ENCODE measurements at regions not wholly inside any gene's neighbourhood (a gene's known extent, or its start where the extent isn't known, plus 50 kb on each side); places are given as distances from the start of the nearest gene placed in this dataset.
"Not testable (repeated sequence)": the region's sequence is repeated elsewhere in the genome, so short reads cannot be mapped to it uniquely, and the experiment has no call there.

DNA sequence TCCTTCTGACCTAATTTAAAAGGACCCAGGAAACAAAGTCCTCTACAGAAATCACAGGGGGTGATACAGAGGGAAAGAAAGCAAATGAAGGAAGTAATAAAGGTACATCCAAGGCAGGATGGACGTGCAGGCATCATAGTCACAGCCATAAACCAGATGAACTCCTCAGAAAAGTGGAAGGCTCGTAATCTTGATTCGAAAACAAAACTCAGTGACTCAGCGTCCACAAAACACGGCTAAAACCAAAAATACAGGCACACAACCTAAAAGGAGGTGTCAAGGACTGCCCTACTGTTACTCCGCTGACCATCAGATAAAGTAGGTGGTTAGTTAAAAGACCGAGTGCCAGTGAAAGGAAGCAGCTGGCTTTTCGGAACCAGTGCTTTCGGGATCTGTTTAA is 81.5 kb downstream of the TRIM69 start:
- WGBS, 2 experiments (ENCODE audit: extremely low coverage in 1 of 2, insufficient coverage in 1 of 2, insufficient read length in 1 of 2, insufficient replicate concordance in 2 of 2, low coverage in 1 of 2, low lambda C conversion rate in 2 of 2, missing lambda C conversion rate in 1 of 2), result 71% methylated on average over 8 of the region's 9 CpGs; no CpG with 5 or more reads in 1 of the 2 experiments
- H3K18ac ChIP-seq (ENCODE audit: extremely low read depth, low read length); H3K27me3 ChIP-seq (replicated peaks in 1 of 4; ENCODE audit: control insufficient read depth in 3 of 4, extremely low read depth in 1 of 4, insufficient read depth in 3 of 4, low read length in 3 of 4); H2AK5ac ChIP-seq (ENCODE audit: low read depth, low read length); H2BK5ac ChIP-seq (ENCODE audit: low read depth, low read length); H3K79me2 ChIP-seq (ENCODE audit: control insufficient read depth in 1 of 2, insufficient read depth in 2 of 2, low read length in 2 of 2); H3K4me3 ChIP-seq (ENCODE audit: extremely low read depth in 1 of 4, insufficient read depth in 2 of 4, low read depth in 3 of 4, low read length in 4 of 4); POLR2A ChIA-PET (ENCODE audit: partially characterized antibody); H3K9me3 ChIP-seq (ENCODE audit: insufficient read depth in 2 of 2, low read depth in 1 of 2, low read length in 1 of 2); H3K4me2 ChIP-seq (ENCODE audit: insufficient read depth in 1 of 2, low read depth in 2 of 2, low read length in 2 of 2); H3K14ac ChIP-seq (ENCODE audit: insufficient read length); H2BK120ac ChIP-seq (replicated peaks; ENCODE audit: low read depth, low read length); FAIRE-seq; H2BK12ac ChIP-seq (ENCODE audit: low read depth, low read length); H2BK15ac ChIP-seq (ENCODE audit: low read length); H4K91ac ChIP-seq (replicated peaks; ENCODE audit: insufficient read length, low read length); H3K4ac ChIP-seq (replicated peaks; ENCODE audit: insufficient read length, low read depth, low read length); DNase-seq (ENCODE audit: low read depth in 1 of 2, low spot score in 2 of 2); H4K20me1 ChIP-seq (replicated peaks in 1 of 2; ENCODE audit: control insufficient read depth in 1 of 2, insufficient read depth in 2 of 2, low read length in 2 of 2); H3K23me2 ChIP-seq (ENCODE audit: low read depth, low read length); H2AFZ ChIP-seq (ENCODE audit: low read length); H3K56ac ChIP-seq (replicated peaks; ENCODE audit: insufficient read length, low read depth, low read length); H3K23ac ChIP-seq (ENCODE audit: insufficient read length); H3K36me3 ChIP-seq (ENCODE audit: control insufficient read depth in 2 of 4, insufficient read depth in 4 of 4, low read length in 3 of 4); H3K27ac ChIP-seq (ENCODE audit: low read depth, low read length); H3K4me1 ChIP-seq (replicated peaks in 1 of 4; ENCODE audit: control insufficient read depth in 3 of 4, insufficient read depth in 4 of 4, low read length in 3 of 4); H4K5ac ChIP-seq (ENCODE audit: insufficient read length, low read depth, low read length); H3K9ac ChIP-seq (replicated peaks in 1 of 4; ENCODE audit: extremely low read depth in 1 of 4, low read depth in 3 of 4, low read length in 3 of 4); H3K79me1 ChIP-seq (ENCODE audit: low read depth, low read length); H4K8ac ChIP-seq (ENCODE audit: extremely low read depth, insufficient read depth, low read length); CTCF ChIA-PET (ENCODE audit: partially characterized antibody); H2BK20ac ChIP-seq (ENCODE audit: low read length): not testable (repeated sequence)

DNA sequence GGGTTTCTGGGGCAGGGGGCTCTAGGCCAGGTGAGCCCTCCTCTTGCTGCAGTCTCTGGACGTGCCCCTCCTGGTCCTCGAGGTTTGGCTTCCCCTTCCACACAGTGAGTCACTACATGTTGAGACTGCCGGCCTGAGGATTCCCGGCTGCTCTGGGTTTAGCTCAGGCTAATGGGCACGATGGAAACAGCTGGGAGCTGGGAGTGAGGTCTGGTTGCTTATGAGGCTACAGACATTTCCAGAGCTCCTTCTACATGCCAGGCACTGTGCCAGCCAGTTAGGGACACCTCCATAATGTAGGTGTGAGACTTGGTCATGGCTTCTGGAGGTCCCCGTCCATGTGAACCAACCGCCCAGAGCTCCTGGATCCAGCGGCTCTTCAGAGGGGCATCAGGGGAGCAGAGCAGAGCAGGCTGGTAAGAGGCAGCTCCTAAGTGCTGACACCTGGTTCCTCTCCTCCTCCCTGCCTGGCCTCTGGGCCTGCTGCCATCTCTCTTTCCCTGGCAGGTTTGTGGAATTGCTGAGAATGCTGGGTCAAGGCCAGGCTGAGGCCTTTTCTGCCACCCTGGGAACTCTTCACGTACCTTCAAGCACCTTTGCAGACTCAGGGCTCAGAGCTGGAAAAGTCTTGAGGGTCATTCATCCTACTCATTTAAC is 83.1 kb downstream of the TRIM69 start:
- H3K4me3 ChIP-seq (ENCODE audit: extremely low read depth in 1 of 4, insufficient read depth in 2 of 4, low read depth in 3 of 4, low read length in 4 of 4); DNase-seq (ENCODE audit: low read depth in 1 of 2, low spot score in 2 of 2); H3K4ac ChIP-seq (replicated peaks; ENCODE audit: insufficient read length, low read depth, low read length); H3K18ac ChIP-seq (ENCODE audit: extremely low read depth, low read length); H2AFZ ChIP-seq (ENCODE audit: low read length); H4K20me1 ChIP-seq (replicated peaks in 1 of 2; ENCODE audit: control insufficient read depth in 1 of 2, insufficient read depth in 2 of 2, low read length in 2 of 2); H3K27me3 ChIP-seq (replicated peaks in 1 of 4; ENCODE audit: control insufficient read depth in 3 of 4, extremely low read depth in 1 of 4, insufficient read depth in 3 of 4, low read length in 3 of 4); H3K79me1 ChIP-seq (ENCODE audit: low read depth, low read length); H3K23me2 ChIP-seq (ENCODE audit: low read depth, low read length); H3K27ac ChIP-seq (ENCODE audit: low read depth, low read length); H2BK12ac ChIP-seq (ENCODE audit: low read depth, low read length); H2BK5ac ChIP-seq (ENCODE audit: low read depth, low read length); H3K36me3 ChIP-seq (ENCODE audit: control insufficient read depth in 2 of 4, insufficient read depth in 4 of 4, low read length in 3 of 4); H3K9me3 ChIP-seq (ENCODE audit: insufficient read depth in 2 of 2, low read depth in 1 of 2, low read length in 1 of 2); H4K5ac ChIP-seq (ENCODE audit: insufficient read length, low read depth, low read length); H3K9ac ChIP-seq (replicated peaks in 1 of 4; ENCODE audit: extremely low read depth in 1 of 4, low read depth in 3 of 4, low read length in 3 of 4); H2BK15ac ChIP-seq (ENCODE audit: low read length); H3K4me2 ChIP-seq (ENCODE audit: insufficient read depth in 1 of 2, low read depth in 2 of 2, low read length in 2 of 2); H2AK5ac ChIP-seq (ENCODE audit: low read depth, low read length); POLR2A ChIA-PET (ENCODE audit: partially characterized antibody); H4K91ac ChIP-seq (replicated peaks; ENCODE audit: insufficient read length, low read length); H3K23ac ChIP-seq (ENCODE audit: insufficient read length); H3K14ac ChIP-seq (ENCODE audit: insufficient read length); H3K56ac ChIP-seq (replicated peaks; ENCODE audit: insufficient read length, low read depth, low read length); FAIRE-seq; H2BK20ac ChIP-seq (ENCODE audit: low read length); H4K8ac ChIP-seq (ENCODE audit: extremely low read depth, insufficient read depth, low read length); H2BK120ac ChIP-seq (replicated peaks; ENCODE audit: low read depth, low read length); H3K79me2 ChIP-seq (ENCODE audit: control insufficient read depth in 1 of 2, insufficient read depth in 2 of 2, low read length in 2 of 2); H3K4me1 ChIP-seq (replicated peaks in 1 of 4; ENCODE audit: control insufficient read depth in 3 of 4, insufficient read depth in 4 of 4, low read length in 3 of 4): not testable (repeated sequence)
- CTCF ChIA-PET (ENCODE audit: partially characterized antibody), result interaction anchor here (0.6 to 1.0 kb wide), 2 partner anchors 34 to 250 kb away, joined by 3 to 5 read pairs; no protein-coding TSS in a partner anchor
- 97% methylated on average over 8 of the region's 9 CpGs; no CpG with 5 or more reads in 1 of the 2 experiments for WGBS, 2 experiments (ENCODE audit: extremely low coverage in 1 of 2, insufficient coverage in 1 of 2, insufficient read length in 1 of 2, insufficient replicate concordance in 2 of 2, low coverage in 1 of 2, low lambda C conversion rate in 2 of 2, missing lambda C conversion rate in 1 of 2)

All from H1 (cell line).